ENCODE measurements at regions not wholly inside any gene's neighbourhood (a gene's known extent, or its start where the extent isn't known, plus 50 kb on each side); places are given as distances from the start of the nearest gene placed in this dataset.

- H3K4me3 ChIP-seq (ENCODE audit: low read depth, low read length), result no peak overlapping the region
- no peak for TF ChIP-seq CTCF (IDR thresholded peaks at IDR 0.05; ENCODE audit: insufficient read depth, low read length)
- no peak for DNase-seq (ENCODE audit: low read depth)
These were observed 572.0 kb upstream of the MAN1A1 start for GRCh38 chr6:119921491-119922010.

- DNase-seq (ENCODE audit: low read depth), result no peak
- H3K4me3 ChIP-seq (ENCODE audit: low read depth, low read length), result no peak overlapping the region
- no peak for TF ChIP-seq CTCF (IDR thresholded peaks at IDR 0.05; ENCODE audit: insufficient read depth, low read length)
These were observed 567.6 kb upstream of the MAN1A1 start for GRCh38 chr6:119917186-119917585.

GRCh38 chr6:119915971-119916370 lies 566.4 kb upstream of the MAN1A1 start:
- DNase-seq (ENCODE audit: low read depth), result no peak
- no peak for TF ChIP-seq CTCF (IDR thresholded peaks at IDR 0.05; ENCODE audit: insufficient read depth, low read length)
- H3K4me3 ChIP-seq (ENCODE audit: low read depth, low read length), result no peak overlapping the region

GRCh38 chr6:119908157-119908556 lies 558.6 kb upstream of the MAN1A1 start:
- H3K4me3 ChIP-seq (ENCODE audit: low read depth, low read length), result no peak overlapping the region
- DNase-seq (ENCODE audit: low read depth), result no peak
- TF ChIP-seq CTCF (IDR thresholded peaks at IDR 0.05; ENCODE audit: insufficient read depth, low read length), result no peak

GRCh38 chr6:119902681-119903080 lies 553.1 kb upstream of the MAN1A1 start:
- no peak overlapping the region for H3K4me3 ChIP-seq (ENCODE audit: low read depth, low read length)
- TF ChIP-seq CTCF (IDR thresholded peaks at IDR 0.05; ENCODE audit: insufficient read depth, low read length), result no peak
- DNase-seq (ENCODE audit: low read depth), result no peak

GRCh38 chr6:119896806-119897205 lies 547.2 kb upstream of the MAN1A1 start:
- H3K4me3 ChIP-seq (ENCODE audit: low read depth, low read length), result no peak overlapping the region
- DNase-seq (ENCODE audit: low read depth), result no peak
- TF ChIP-seq CTCF (IDR thresholded peaks at IDR 0.05; ENCODE audit: insufficient read depth, low read length), result no peak

GRCh38 chr6:119895626-119896025 lies 546.1 kb upstream of the MAN1A1 start:
- no peak for DNase-seq (ENCODE audit: low read depth)
- no peak overlapping the region for H3K4me3 ChIP-seq (ENCODE audit: low read depth, low read length)
- no peak for TF ChIP-seq CTCF (IDR thresholded peaks at IDR 0.05; ENCODE audit: insufficient read depth, low read length)

All from fibroblast of the aortic adventitia (primary cell).